GM23338 (cell line): ENCODE measurements at regions not wholly inside any gene's neighbourhood (a gene's known extent, or its start where the extent isn't known, plus 50 kb on each side); places are given as distances from the start of the nearest gene placed in this dataset.

Experiments
- ATAC-seq: fragments of 200-7000 bp; cut with Tn5 transposase; 3 replicates; pipeline ENCODE4 v1.9.1; 2020
- DNase-seq: peaks from one replicate; pipeline ENCODE4 v3.0.0-alpha.2; 2015; ENCODE audit warnings: low spot score
- H2AFZ ChIP-seq: fragments of 200-600 bp; sonication (generic); 2 replicates; pipeline ENCODE4 v1.8.0; 2016; ENCODE audit warnings: antibody characterized with exemption, mild to moderate bottlenecking, moderate library complexity
- H3F3A ChIP-seq: fragments of 200-600 bp; sonication (generic); replicated peaks from 2 replicates; pipeline ENCODE4 v1.8.0; 2017; ENCODE audit warnings: antibody characterized with exemption, mixed run types, low read depth
- H3K27ac ChIP-seq: fragments of 200-600 bp; sonication (generic); 2 replicates; pipeline ENCODE4 v1.6.1; 2016; ENCODE audit warnings: low read depth
- H3K27me3 ChIP-seq: fragments of 200-600 bp; sonication (generic); 2 replicates; pipeline ENCODE4 v1.8.0; 2016; ENCODE audit warnings: mild to moderate bottlenecking, mixed run types, moderate library complexity; ENCODE audit not compliant: insufficient read depth
- H3K36me3 ChIP-seq: fragments of 200-600 bp; sonication (generic); 2 replicates; pipeline ENCODE4 v1.8.0; 2016; ENCODE audit warnings: mild to moderate bottlenecking; ENCODE audit not compliant: insufficient read depth
- H3K4me1 ChIP-seq: fragments of 200-600 bp; sonication (generic); 2 replicates; pipeline ENCODE4 v1.8.0; 2016; ENCODE audit warnings: mild to moderate bottlenecking, moderate library complexity; ENCODE audit not compliant: insufficient read depth
- H3K4me2 ChIP-seq: fragments of 200-600 bp; sonication (generic); 2 replicates; pipeline ENCODE4 v1.7.1; 2017; ENCODE audit warnings: mixed run types
- H3K4me3 ChIP-seq: fragments of 200-600 bp; sonication (generic); 2 replicates; pipeline ENCODE4 v1.6.1; 2016; ENCODE audit warnings: mixed run types
- H3K79me2 ChIP-seq: fragments of 200-600 bp; sonication (generic); replicated peaks from 2 replicates; pipeline ENCODE4 v1.8.0; 2017; ENCODE audit warnings: mild to moderate bottlenecking; ENCODE audit not compliant: insufficient read depth
- H3K9me2 ChIP-seq: fragments of 200-600 bp; sonication (generic); 2 replicates; pipeline ENCODE4 v1.8.0; 2017; ENCODE audit not compliant: insufficient read depth
- H4K20me1 ChIP-seq: fragments of 200-600 bp; sonication (generic); replicated peaks from 2 replicates; pipeline ENCODE4 v1.8.0; 2017; ENCODE audit warnings: mild to moderate bottlenecking; ENCODE audit not compliant: insufficient read depth
- H3K27ac Mint-ChIP-seq: 2 replicates; pipeline ENCODE4 v1.8.0; 2020; ENCODE audit warnings: inconsistent platforms, mild to moderate bottlenecking, moderate library complexity, mixed read lengths
- H3K27me3 Mint-ChIP-seq: 3 replicates; pipeline ENCODE4 v1.8.0; 2022; ENCODE audit warnings: low read depth, mild to moderate bottlenecking, moderate library complexity, mixed read lengths, inconsistent platforms; ENCODE audit not compliant: insufficient read depth, poor library complexity
- H3K36me3 Mint-ChIP-seq: 3 replicates; pipeline ENCODE4 v1.8.0; 2021; ENCODE audit warnings: low read depth, mild to moderate bottlenecking, inconsistent platforms, moderate library complexity, mixed read lengths
- H3K4me1 Mint-ChIP-seq: 3 replicates; pipeline ENCODE4 v1.8.0; 2020; ENCODE audit warnings: mild to moderate bottlenecking, inconsistent platforms, mixed read lengths
- H3K4me3 Mint-ChIP-seq: 3 replicates; pipeline ENCODE4 v1.8.0; 2021; ENCODE audit warnings: moderate library complexity, mild to moderate bottlenecking, inconsistent platforms, mixed read lengths
- H3K9me3 Mint-ChIP-seq: 3 replicates; pipeline ENCODE4 v1.8.0; 2020; ENCODE audit warnings: moderate library complexity, mild to moderate bottlenecking, inconsistent platforms, mixed read lengths
- CREB1 ChIP-seq: fragments of 250-450 bp; sonication (Bioruptor Pico); IDR thresholded peaks from 2 replicates; pipeline ENCODE4 v1.5.0; 2020; ENCODE audit warnings: low read depth, mild to moderate bottlenecking, moderate library complexity
- CTCF ChIP-seq, 2 experiments: fragments of 200-600 bp in 1 of 2; sonication (generic) in 1 of 2; conservative IDR thresholded peaks; 2 replicates each; pipeline versions ENCODE4 v1.5.1 to v1.6.1; 2016 to 2017; ENCODE audit warnings: antibody characterized with exemption in 2 of 2, low read depth in 2 of 2, mild to moderate bottlenecking in 2 of 2, moderate library complexity in 1 of 2
- ETS1 ChIP-seq: IDR thresholded peaks from 2 replicates; pipeline ENCODE4 v1.6.1; 2016; ENCODE audit warnings: antibody characterized with exemption
- EZH2 ChIP-seq: fragments of 200-600 bp; sonication (generic); IDR thresholded peaks from one replicate; pipeline ENCODE4 v1.8.0; 2017; ENCODE audit warnings: antibody characterized with exemption, mild to moderate bottlenecking, low read depth; ENCODE audit not compliant: unreplicated experiment
- EZH2phosphoT487 ChIP-seq: fragments of 200-600 bp; sonication (generic); IDR thresholded peaks from one replicate; pipeline ENCODE4 v1.8.1; 2018; ENCODE audit warnings: antibody characterized with exemption; ENCODE audit not compliant: unreplicated experiment
- JUNB ChIP-seq: IDR thresholded peaks from one replicate; pipeline ENCODE4 v1.6.1; 2016; ENCODE audit warnings: antibody characterized with exemption; ENCODE audit not compliant: unreplicated experiment
- NANOG ChIP-seq: IDR thresholded peaks from 2 replicates; pipeline ENCODE4 v1.6.1; 2016; ENCODE audit warnings: antibody characterized with exemption, borderline replicate concordance
- POLR2AphosphoS5 ChIP-seq: IDR thresholded peaks from 2 replicates; pipeline ENCODE4 v1.6.1; 2016; ENCODE audit warnings: antibody characterized with exemption, low read depth
- REST ChIP-seq: IDR thresholded peaks from one replicate; pipeline ENCODE4 v1.6.1; 2018; ENCODE audit warnings: antibody characterized with exemption; ENCODE audit not compliant: unreplicated experiment
- STAT1 ChIP-seq: IDR thresholded peaks from one replicate; pipeline ENCODE4 v1.6.1; 2016; ENCODE audit warnings: antibody characterized with exemption; ENCODE audit not compliant: unreplicated experiment
- ZNF114 ChIP-seq: fragments of 250-450 bp; sonication (Bioruptor Pico); IDR thresholded peaks from 2 replicates; pipeline ENCODE4 v1.5.0; 2020; ENCODE audit warnings: mild to moderate bottlenecking, moderate library complexity
- ZNF462 ChIP-seq: fragments of 250-450 bp; sonication (Bioruptor Pico); IDR thresholded peaks from 2 replicates; pipeline ENCODE4 v1.5.0; 2020; ENCODE audit warnings: mild to moderate bottlenecking, moderate library complexity

GRCh38 chr5:161212123-161212712 is 334.3 kb downstream of the GABRB2 start (continued):
- TF ChIP-seq CTCF (conservative IDR thresholded peaks at IDR 0.05; ENCODE audit: low read depth in 2 of 2) (no peak), POLR2AphosphoS5 (no peak), ZNF114 (CRISPR knock-in tag) (no peak)

GRCh38 chr5:161201558-161201957 is 345.0 kb downstream of the GABRB2 start:
- Mint-ChIP-seq H3K36me3 (no peaks in the 10 kb centered on the region), H3K4me1 (no peaks in the 10 kb centered on the region), H3K27ac (no peak overlapping the region), H3K27me3 (no peaks in the 10 kb centered on the region), H3K9me3 (peaks cover 3% of the 10 kb centered on the region; the same call in 2 of the 3 replicates), H3K4me3 (no peak overlapping the region)
- H2AFZ ChIP-seq, result no peak overlapping the region
- no peaks in the 10 kb centered on the region for H3F3A ChIP-seq
- ATAC-seq (no peak), DNase-seq (no peak)
- H3K27ac ChIP-seq, result no peak overlapping the region
- no peaks in the 10 kb centered on the region for H3K79me2 ChIP-seq
- no peak overlapping the region for H3K4me3 ChIP-seq
- no peaks in the 10 kb centered on the region for H3K36me3 ChIP-seq
- H3K9me2 ChIP-seq, result no peaks in the 10 kb centered on the region; the same call in 1 of the 2 replicates
- H3K4me2 ChIP-seq, result no peak overlapping the region
- H3K27me3 ChIP-seq, result no peaks in the 10 kb centered on the region
- no peaks in the 10 kb centered on the region for H3K4me1 ChIP-seq
- no peaks in the 10 kb centered on the region for H4K20me1 ChIP-seq
- TF ChIP-seq REST (no peak), STAT1 (no peak), EZH2phosphoT487 (no peak), EZH2 (no peak), ZNF462 (CRISPR knock-in tag) (no peak), ETS1 (no peak), ZNF114 (CRISPR knock-in tag) (no peak), NANOG (no peak), CREB1 (CRISPR knock-in tag) (no peak), POLR2AphosphoS5 (no peak), JUNB (no peak)
